Epithelial cell of prostate (primary cell): ENCODE measurements at regions not wholly inside any gene's neighbourhood (a gene's known extent, or its start where the extent isn't known, plus 50 kb on each side); places are given as distances from the start of the nearest gene placed in this dataset.

Experiments used
- DNase-seq: peaks from one replicate; pipeline ENCODE4 v3.0.0-alpha.2; 2011; ENCODE audit warnings: low read depth, low spot score
- H3K27ac ChIP-seq: fragments of 450-650 bp; 2 replicates; pipeline ENCODE4 v1.5.1; 2017; ENCODE audit warnings: mild to moderate bottlenecking

GRCh38 chr6:141290941-141291721, 841.6 kb upstream of the GJE1 start:
- no peak overlapping the region for H3K27ac ChIP-seq
- DNase-seq = no peak

DNA sequence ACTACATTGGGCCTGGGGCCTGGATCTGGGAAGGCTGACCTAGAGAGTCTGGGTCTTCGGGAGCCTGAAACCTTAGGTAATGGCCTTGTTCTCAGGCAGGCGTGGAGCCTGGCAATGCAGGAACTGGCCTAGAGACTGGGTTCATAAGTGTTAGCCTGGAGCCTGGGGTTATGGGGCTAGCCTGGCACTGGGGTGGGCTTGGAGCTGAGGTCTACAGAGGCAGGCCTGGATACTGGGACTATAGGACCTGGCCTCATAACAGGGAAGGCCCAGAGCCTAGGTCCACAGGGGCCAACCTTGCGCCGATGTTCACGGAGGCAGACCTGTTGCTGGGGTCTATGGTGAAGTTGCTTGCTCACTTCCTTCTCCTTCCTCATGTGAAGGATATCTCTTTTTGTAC, 843.8 kb upstream of the GJE1 start:
- DNase-seq = no peak
- no peak overlapping the region for H3K27ac ChIP-seq

DNA sequence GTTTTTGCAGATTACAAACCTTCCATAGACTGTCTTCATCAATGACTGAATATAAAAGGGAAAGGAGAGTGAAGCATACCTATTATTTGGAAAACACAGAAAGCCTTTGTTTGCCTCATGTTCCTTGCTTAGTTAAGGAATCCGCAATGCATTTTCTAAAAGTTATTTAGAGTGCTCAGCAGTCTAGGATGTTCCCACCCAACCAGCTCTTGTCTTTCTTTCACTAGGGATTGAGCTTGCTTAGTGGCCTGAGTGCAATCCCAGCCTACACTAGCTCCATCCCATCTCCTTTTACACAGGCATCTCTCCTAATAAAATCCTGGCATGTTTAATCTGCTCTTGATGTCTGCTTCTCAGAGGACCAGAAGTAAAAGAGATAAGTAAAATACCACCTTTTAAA, 850.5 kb upstream of the GJE1 start:
- no peak for DNase-seq
- no peak overlapping the region for H3K27ac ChIP-seq

- H3K27ac ChIP-seq = no peak overlapping the region
- no peak for DNase-seq
Measured at GRCh38 chr6:141269684-141270083, 863.0 kb upstream of the GJE1 start.

- DNase-seq = no peak
- no peak overlapping the region for H3K27ac ChIP-seq
Measured at GRCh38 chr6:141267420-141267819, 865.3 kb upstream of the GJE1 start.

- no peak overlapping the region for H3K27ac ChIP-seq
- no peak for DNase-seq
Measured at GRCh38 chr6:141265756-141266623, 866.7 kb upstream of the GJE1 start.

DNA sequence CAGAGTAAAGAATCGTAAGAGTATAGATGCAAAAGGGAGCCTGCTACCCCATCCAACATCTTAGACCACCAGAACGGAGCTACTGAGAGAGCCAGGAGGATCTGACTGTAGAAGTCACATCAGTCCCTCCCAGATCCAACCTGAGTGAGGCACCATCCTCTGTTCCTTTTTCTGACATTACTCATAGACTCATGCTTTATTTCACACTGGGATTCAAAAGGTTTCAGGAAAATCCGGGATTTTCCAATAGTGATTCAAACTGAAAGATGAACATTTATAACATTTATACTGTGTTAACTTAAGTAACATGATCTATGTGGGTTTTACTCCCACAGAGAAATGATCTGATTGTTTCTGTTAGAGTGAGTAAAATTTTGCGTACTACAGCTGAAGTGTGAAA, 868.6 kb upstream of the GJE1 start:
- no peak overlapping the region for H3K27ac ChIP-seq
- DNase-seq = no peak

GRCh38 chr6:141261672-141262060, 871.1 kb upstream of the GJE1 start:
- H3K27ac ChIP-seq = no peak overlapping the region
- DNase-seq = no peak

DNA sequence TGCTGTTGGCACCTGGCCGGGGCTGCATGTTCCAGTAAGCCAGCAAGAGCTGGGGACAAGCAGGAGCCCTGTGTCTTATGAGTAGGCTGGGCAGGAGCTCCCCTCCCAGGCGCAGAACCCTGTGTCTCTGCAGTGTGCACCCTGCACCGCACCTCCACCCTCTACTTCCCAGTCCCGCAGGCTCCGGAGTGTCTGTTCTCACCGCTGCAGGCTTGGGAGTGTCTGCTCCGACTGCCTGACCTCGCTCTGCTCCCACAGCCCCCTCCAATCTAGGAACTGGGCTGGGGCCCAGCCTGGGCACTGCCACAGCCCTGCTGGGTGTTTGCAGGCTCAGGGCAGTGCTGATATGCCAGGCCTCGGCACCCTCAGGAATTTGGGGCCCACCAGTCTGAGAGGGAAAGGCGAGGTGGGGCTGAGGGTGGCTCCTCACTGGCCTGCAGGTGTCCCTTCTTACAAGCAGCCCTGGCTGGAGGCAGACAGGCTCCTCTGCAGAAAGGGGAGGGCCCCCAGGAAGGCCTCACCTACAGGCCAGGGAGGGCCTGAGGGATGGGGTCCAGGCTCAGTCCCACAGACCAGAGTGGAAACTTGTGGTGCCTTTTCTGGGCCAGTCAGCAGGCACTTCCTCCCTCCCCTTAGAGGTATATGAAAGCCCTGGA, 871.6 kb upstream of the GJE1 start:
- no peak overlapping the region for H3K27ac ChIP-seq
- no peak for DNase-seq

DNA sequence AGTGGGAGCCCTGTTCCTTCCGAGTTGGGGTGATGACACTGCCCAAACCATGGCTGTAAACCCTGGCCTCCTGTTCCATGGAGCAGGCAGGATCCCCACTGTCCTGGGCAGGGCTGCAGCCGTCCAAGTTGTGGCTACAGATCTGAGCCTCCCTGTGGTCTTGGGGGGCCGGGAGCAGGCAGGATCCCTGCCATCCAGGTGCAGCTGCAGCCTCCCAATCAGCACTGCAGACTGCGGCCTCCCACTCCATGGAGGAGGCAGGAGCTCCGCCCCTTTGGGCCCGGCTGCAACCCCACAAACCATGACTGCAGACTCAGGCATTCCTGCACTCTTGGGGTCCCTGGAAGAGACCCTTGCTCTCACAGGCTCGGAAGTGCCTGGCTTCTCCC, 872.1 kb upstream of the GJE1 start:
- no peak for DNase-seq
- H3K27ac ChIP-seq = no peak overlapping the region

DNA sequence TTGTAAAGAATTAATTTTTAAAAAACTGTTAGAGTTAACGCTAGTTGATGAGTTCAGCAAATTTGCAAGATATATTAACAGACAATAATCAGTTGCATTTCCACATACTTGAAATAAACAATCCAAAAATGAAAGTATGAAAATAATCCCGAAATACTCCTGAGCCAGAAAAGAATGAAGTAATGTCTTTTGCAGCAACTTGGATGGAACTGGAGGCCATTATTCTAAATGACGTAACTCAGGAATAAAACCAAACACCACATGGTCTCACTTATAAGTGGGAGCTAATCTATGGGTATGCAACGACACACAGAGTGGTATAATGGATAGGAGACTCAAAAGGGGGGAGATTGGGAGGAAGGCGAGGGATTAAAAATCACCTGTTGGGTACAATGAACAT, 872.9 kb upstream of the GJE1 start:
- H3K27ac ChIP-seq = no peak overlapping the region
- DNase-seq = no peak

DNA sequence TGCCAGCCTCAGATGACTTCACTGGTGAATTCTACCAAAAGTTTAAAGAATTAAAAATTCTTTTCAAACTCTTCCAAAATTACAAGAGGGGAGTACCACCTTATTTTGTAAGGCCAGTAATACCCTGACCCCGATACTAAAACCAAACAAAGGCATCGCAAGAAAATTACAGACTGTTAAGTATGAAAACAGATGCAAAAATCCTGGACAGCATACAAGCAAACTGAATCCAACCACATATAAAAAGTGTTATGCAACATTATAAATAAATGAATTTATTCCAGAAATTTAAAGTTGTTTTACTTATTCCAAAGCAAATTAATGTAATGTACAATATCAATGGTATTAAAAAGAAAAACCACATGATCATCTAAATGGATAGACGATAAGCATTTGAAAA, 873.6 kb upstream of the GJE1 start:
- DNase-seq = no peak
- H3K27ac ChIP-seq = no peak overlapping the region

DNA sequence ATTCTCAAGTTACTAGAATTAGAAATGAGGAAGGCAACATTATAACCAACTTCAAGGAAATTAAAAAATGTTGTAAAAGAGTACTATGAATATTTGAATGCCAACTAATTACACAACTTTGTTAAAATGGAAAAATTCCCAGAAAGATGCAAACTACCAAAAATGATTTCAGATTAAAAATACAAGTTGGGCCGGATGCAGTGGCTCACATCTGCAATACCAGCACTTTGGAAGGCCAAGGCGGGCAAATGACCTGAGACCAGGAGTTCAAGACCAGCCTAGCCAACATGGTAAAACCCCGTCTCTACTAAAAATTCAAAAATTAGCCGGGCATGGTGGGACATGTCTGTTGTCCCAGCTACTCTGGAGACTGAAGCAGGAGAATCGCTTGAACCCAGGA, 874.2 kb upstream of the GJE1 start:
- no peak for DNase-seq
- no peak overlapping the region for H3K27ac ChIP-seq

DNA sequence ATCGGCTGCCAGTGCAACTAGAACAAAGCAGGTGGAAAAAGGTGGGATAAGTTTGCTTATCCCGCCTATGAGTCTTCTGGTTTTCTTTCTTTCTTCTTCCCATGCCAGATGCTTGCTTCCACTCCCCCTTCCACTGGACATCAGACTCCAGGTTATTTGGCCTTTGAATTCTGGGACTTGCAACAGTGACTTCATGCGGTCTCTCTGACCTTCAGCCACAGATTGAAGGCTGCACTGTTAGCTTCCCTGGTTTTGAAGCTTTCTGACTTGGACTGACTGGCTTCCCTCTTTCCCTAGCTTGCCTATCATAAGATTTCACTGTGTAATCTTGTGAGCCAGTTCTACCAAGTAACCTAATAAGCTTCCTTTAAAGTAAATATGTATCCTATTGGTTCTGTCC, 878.4 kb upstream of the GJE1 start:
- H3K27ac ChIP-seq = no peak overlapping the region
- no peak for DNase-seq

DNA sequence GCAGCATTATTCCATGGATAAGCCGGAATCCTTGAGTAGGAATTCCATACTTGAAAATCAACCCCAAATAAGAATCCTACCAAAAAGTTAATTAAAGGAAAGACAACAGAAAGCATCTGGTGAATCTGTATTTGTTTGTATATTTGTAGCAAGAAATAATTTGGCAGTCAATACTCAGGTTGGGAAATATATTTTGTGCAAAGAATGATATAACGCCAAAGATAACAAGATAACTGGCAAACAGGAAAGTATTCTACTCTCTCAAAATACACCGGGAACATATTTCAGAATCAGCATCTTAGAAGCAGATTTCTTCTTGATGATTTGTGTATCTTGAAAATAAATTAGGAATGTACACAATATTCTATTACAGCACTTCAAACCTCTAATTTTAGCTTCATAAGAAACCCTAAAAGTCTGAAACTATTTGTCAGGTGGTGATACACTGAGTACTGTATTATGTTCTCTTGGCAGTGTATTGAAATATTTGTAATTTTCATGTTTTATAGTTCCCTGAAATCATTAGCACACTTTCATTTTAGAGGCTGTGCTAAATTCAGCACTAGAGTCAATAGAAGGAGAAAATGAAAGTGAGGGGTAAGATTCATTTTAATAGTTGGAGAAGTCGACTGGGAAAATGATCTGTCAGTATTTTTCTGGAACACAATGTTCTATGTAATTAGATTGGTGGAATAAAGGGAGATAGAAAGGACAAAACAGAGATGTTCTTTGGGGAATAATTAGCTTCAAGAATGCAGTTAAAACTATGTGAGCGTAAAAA, 879.7 kb upstream of the GJE1 start:
- DNase-seq = no peak
- H3K27ac ChIP-seq = no peak overlapping the region

GRCh38 chr6:141251286-141251685, 881.4 kb upstream of the GJE1 start:
- no peak overlapping the region for H3K27ac ChIP-seq

DNA sequence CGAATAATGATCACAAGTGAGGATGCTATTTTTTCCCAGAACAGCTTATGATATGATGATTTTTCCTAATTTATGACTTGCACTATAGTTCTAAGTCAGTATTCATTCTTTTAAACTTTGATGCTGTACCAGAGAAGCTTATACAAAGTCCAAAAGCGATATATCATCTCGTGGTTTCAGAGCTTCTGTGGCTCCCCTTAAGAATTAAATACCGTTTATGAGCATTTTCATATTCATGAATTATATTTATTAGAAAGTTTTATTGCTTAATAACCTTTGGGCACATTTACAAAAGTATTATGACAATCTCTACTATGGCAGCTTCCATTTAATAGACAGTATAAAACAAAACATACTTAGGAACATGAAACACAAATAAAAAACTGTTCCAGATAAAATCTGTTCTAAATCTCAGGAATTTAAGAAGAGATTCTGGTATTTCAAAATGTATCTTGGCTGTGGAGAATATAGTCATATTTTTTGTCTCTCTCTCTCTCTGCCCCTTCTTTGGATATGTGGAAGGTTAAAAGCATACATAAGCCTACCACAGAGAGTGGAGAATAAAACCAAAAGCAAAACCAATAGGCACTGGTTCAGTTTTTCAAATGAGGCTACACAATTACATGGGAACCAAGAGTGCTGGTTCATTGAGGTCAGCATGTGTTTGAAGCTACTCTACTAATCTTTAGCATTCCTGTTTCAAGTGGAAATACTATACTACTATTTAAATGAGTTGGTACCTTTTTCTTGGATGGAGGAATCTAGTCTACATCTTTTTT, 884.5 kb upstream of the GJE1 start:
- no peak overlapping the region for H3K27ac ChIP-seq
- no peak for DNase-seq

More at GRCh38 chr6:141251286-141251685, 881.4 kb upstream of the GJE1 start:
- no peak for DNase-seq

GRCh38 chr6:141244366-141244765, 888.4 kb upstream of the GJE1 start:
- no peak overlapping the region for H3K27ac ChIP-seq

GRCh38 chr6:141242957-141243356, 889.8 kb upstream of the GJE1 start:
- no peak for DNase-seq
- no peak overlapping the region for H3K27ac ChIP-seq

More at GRCh38 chr6:141244366-141244765, 888.4 kb upstream of the GJE1 start:
- no peak for DNase-seq

DNA sequence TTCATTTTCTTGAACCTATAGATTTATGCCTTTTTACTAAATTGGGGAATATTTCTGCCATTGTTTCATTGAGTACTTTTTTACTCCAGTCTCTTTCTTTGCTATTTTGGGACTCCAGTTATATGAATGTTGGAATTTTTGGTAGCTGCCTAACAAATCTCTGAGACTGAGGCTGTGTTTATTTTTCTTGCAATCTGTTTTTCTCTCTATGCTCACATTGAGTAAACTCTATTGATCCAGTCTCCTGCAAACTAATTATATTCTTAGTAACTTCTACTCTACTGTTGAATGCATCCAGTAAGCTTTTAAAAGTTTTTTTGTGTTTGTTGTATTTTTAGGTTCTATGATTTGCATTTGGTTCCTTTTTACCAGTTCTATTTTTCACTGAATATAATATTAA, 903.4 kb upstream of the GJE1 start:
- DNase-seq = no peak
- no peak overlapping the region for H3K27ac ChIP-seq
